Fibroblast of skin of abdomen (primary cell): ENCODE measurements at regions not wholly inside any gene's neighbourhood (a gene's known extent, or its start where the extent isn't known, plus 50 kb on each side); places are given as distances from the start of the nearest gene placed in this dataset.

ENCODE experiments used
- DNase-seq: peaks from one replicate; pipeline ENCODE4 v3.0.0-alpha.2; 2013

- no peak for DNase-seq
These were observed 73.4 kb downstream of the NTMT2 start for GRCh38 chr1:170219163-170219562.

GRCh38 chr1:170221031-170221430 lies 75.3 kb downstream of the NTMT2 start:
- peak; percentile 67 for DNase-seq

- DNase-seq, result no peak
These were observed 75.7 kb downstream of the NTMT2 start for GRCh38 chr1:170221495-170221894.

- no peak for DNase-seq
These were observed 78.7 kb downstream of the NTMT2 start for GRCh38 chr1:170224469-170224868.

- peak; percentile 76 for DNase-seq
These were observed 80.2 kb downstream of the NTMT2 start for GRCh38 chr1:170225781-170226530.

GRCh38 chr1:170226767-170227166 lies 81.0 kb downstream of the NTMT2 start:
- no peak for DNase-seq

- DNase-seq, result no peak
These were observed 84.6 kb downstream of the NTMT2 start for GRCh38 chr1:170230323-170230722.

- DNase-seq, result no peak
These were observed 85.9 kb downstream of the NTMT2 start for GRCh38 chr1:170231662-170232061.

- DNase-seq, result no peak
These were observed 93.1 kb downstream of the NTMT2 start for GRCh38 chr1:170238704-170239391.

GRCh38 chr1:170239445-170239844 lies 93.7 kb downstream of the NTMT2 start:
- DNase-seq, result peak; percentile 26

GRCh38 chr1:170240409-170240808 lies 94.7 kb downstream of the NTMT2 start:
- DNase-seq, result no peak

- DNase-seq, result no peak
These were observed 95.6 kb downstream of the NTMT2 start for GRCh38 chr1:170241266-170241851.

- DNase-seq, result peak; percentile 35
These were observed 102.2 kb downstream of the NTMT2 start for GRCh38 chr1:170247751-170248521.

- no peak for DNase-seq
These were observed 104.9 kb downstream of the NTMT2 start for GRCh38 chr1:170250531-170251276.

GRCh38 chr1:170252851-170253579 lies 107.3 kb downstream of the NTMT2 start:
- peak; percentile 41 for DNase-seq

GRCh38 chr1:170254371-170254770 lies 108.6 kb downstream of the NTMT2 start:
- DNase-seq, result no peak

- peak; percentile 91 for DNase-seq
These were observed 115.9 kb downstream of the NTMT2 start for GRCh38 chr1:170261669-170262068.

GRCh38 chr1:170262276-170262939 lies 116.6 kb downstream of the NTMT2 start:
- peak; percentile 60 for DNase-seq

GRCh38 chr1:170265234-170265633 lies 119.5 kb downstream of the NTMT2 start:
- DNase-seq, result no peak

GRCh38 chr1:170267317-170267716 lies 121.6 kb downstream of the NTMT2 start:
- no peak for DNase-seq
